Hematopoietic multipotent progenitor cell treated with erythropoietin and hydrocortisone succinate and interleukin-3 and kit ligand, for 8 days (in vitro differentiated cells): ENCODE measurements at regions not wholly inside any gene's neighbourhood (a gene's known extent, or its start where the extent isn't known, plus 50 kb on each side); places are given as distances from the start of the nearest gene placed in this dataset.
"Not testable (repeated sequence)": the region's sequence is repeated elsewhere in the genome, so short reads cannot be mapped to it uniquely, and the experiment has no call there.

Source experiments
- DNase-seq: peaks from one replicate; pipeline ENCODE4 v3.0.0-alpha.2; 2015

- DNase-seq, result no peak
Measured at GRCh38 chr7:16318989-16319915, 102.1 kb downstream of the CRPPA start.

- DNase-seq, result no peak
Measured at GRCh38 chr7:16318463-16318862, 102.9 kb downstream of the CRPPA start.

GRCh38 chr7:16317406-16317805 is 103.9 kb downstream of the CRPPA start:
- DNase-seq, result no peak

GRCh38 chr7:16315280-16315679 is 106.1 kb downstream of the CRPPA start:
- DNase-seq, result no peak

GRCh38 chr7:16309129-16309528 is 112.2 kb downstream of the CRPPA start:
- DNase-seq, result no peak

- no peak for DNase-seq
Measured at GRCh38 chr7:16301291-16301690, 120.0 kb downstream of the CRPPA start.

GRCh38 chr7:16300361-16300895 is 120.9 kb downstream of the CRPPA start:
- peak; percentile 25 for DNase-seq

GRCh38 chr7:16299853-16300252 is 121.5 kb downstream of the CRPPA start:
- DNase-seq, result no peak

GRCh38 chr7:16298221-16298620 is 123.1 kb downstream of the CRPPA start:
- no peak for DNase-seq

GRCh38 chr7:16295558-16295957 is 125.8 kb downstream of the CRPPA start:
- no peak for DNase-seq

GRCh38 chr7:16293669-16294425 is 127.5 kb downstream of the CRPPA start:
- no peak for DNase-seq

- DNase-seq, result no peak
Measured at GRCh38 chr7:16284581-16284980, 136.8 kb downstream of the CRPPA start.

- no peak for DNase-seq
Measured at GRCh38 chr7:16278167-16278787, 143.1 kb downstream of the CRPPA start.

GRCh38 chr7:16271990-16272665 is 149.2 kb downstream of the CRPPA start:
- no peak for DNase-seq

GRCh38 chr7:16271355-16271915 is 149.9 kb downstream of the CRPPA start:
- DNase-seq, result no peak

- DNase-seq, result no peak
Measured at GRCh38 chr7:16270844-16271243, 150.5 kb downstream of the CRPPA start.

GRCh38 chr7:16268821-16269768 is 152.2 kb downstream of the CRPPA start:
- DNase-seq, result peak; percentile 100

- no peak for DNase-seq
Measured at GRCh38 chr7:16267953-16268820, 153.2 kb downstream of the CRPPA start.

GRCh38 chr7:16266877-16267276 is 154.5 kb downstream of the CRPPA start:
- no peak for DNase-seq

- not testable (repeated sequence) for DNase-seq
Measured at GRCh38 chr7:16266470-16266869, 154.9 kb downstream of the CRPPA start.
